Erythroblast (primary cell): ENCODE measurements at regions not wholly inside any gene's neighbourhood (a gene's known extent, or its start where the extent isn't known, plus 50 kb on each side); places are given as distances from the start of the nearest gene placed in this dataset.
"Not testable (repeated sequence)": the region's sequence is repeated elsewhere in the genome, so short reads cannot be mapped to it uniquely, and the experiment has no call there.

Experiments
- DNase-seq, 2 experiments: peaks; one replicate each; lab custom pipeline; 2025; lab: John Stamatoyannopoulos, UW
- GATA1 ChIP-seq: IDR thresholded peaks from 2 replicates; pipeline ENCODE4 v1.6.1; 2011; ENCODE audit warnings: low read depth, mild to moderate bottlenecking, control low read depth, low read length, moderate library complexity
- POLR2A ChIP-seq: IDR thresholded peaks from 2 replicates; pipeline ENCODE4 v1.6.1; 2011; ENCODE audit warnings: mild to moderate bottlenecking, low read length

DNA sequence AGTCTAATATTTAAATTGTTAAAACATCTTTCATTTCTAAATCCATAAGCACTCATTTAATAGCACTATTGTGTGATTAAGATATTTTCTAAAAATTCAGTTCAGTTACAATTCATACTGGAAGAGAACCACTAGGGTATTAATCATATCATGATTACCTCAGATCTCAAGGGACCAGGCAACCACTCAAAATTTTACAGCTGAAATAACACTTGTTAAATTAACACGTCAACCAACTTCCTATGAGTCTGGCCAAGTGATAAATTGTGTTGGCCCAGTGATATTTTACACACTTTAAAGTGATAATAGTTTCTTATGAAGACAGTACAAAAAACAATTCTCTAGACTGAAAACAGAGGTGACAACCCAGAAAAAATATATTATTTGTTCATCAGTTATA is 869.0 kb upstream of the ADGRB3 start:
- no peak for DNase-seq
- TF ChIP-seq GATA1 (no peak), POLR2A (no peak)

DNA sequence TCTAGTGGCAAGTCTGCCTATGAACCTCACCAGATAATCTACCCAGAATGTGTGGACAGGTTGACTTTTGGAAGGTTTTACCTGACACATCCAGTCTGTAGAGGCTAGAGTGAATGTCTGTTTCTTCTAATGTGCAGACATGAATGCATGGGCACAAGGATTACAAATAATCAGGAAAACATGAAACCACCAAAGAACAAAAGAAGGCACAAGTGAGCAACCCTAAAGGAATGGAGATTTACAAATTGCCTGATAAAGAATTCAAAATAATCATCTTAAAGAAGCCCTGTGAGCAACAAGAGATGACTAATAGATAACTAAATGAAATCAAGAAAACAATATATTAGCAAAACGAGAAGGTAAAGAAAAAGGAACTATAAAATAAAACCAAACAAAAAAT is 876.1 kb upstream of the ADGRB3 start:
- no peak for DNase-seq
- no peak for TF ChIP-seq POLR2A
- no peak for TF ChIP-seq GATA1

DNA sequence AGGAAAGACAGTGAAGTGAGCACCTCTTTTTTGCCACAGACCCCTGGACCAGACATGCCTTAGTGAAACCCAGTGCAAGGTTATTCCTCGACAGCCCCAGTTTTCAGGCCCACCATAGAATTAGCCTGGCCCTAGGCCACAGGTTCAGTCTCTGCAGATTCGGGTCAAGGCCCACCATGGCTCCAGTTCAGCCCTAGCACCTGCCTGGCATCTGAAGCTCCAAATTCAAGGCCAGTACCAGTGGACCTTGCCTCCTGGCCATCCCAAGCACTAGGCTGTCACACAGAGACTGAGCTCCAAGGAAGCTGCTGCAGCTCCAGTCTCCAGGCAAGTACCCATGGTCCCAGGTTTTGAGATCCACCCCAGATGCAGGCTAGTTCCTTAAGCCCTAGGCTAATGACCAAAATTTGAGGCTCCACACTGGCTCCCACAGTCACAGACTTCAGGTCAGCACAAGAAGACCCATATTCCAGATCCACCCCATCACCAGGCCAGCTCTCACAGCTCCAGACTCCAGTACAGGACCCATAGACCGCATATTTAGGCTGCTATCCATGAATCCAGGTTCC is 877.5 kb upstream of the ADGRB3 start:
- no peak for DNase-seq
- TF ChIP-seq GATA1 (no peak), POLR2A (no peak)

DNA sequence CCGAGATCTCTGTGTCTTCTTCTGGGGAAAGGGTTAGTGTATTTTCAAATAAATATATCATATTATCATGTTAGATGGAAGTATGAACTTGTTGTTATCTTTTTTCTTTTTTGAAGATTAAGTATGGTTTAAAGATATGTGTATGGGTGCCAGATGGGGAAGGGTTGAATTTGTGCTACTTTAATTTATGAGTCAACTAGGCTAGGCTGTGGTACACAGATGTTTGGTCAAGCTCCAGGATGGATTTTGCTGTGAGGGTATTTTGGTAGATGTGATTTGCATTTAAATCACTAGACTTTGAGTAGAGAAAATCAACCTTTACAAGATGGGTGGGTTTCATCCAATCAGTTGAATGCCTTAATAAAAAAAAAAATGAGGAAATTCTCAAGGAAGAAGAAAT is 886.6 kb upstream of the ADGRB3 start:
- TF ChIP-seq POLR2A = no peak
- TF ChIP-seq GATA1 = no peak
- no peak for DNase-seq

DNA sequence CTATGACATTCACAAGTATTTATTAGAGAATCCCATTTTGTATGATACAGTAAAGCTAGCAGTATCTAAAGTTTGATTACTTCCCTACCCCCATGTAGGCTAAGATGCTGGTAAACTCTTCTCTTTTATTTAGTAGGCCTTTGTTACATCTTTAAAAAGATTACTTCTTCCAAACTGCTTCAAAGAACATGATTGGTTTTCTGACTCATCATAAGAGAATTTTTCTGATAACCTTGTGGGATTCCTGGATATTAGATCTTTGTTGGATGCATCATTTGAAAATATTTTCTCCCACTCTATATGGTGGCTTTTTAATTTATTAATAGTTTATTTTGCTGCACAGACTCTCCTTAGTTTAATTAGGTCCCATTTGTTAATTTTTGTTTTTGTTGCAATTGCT is 898.3 kb upstream of the ADGRB3 start:
- TF ChIP-seq GATA1 (no peak), POLR2A (no peak)
- no peak for DNase-seq

DNA sequence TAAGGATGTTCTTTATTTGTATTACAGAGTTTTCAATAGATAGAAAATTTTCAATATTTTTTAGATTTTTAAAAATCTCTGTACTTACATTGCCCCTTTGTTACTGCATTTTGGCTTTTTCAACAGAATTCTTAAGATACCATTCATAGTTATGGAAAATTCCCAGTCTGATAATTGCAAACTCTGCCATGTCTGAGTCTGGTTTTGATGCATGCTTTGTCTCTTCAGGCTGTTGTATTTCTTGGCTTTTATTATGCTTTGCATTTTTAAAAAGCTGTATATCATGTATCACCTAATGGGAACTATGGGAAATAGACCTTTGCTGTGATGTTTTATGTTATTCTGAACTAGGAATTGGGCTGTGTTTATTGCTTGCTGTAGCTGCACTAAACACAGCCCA is 898.9 kb upstream of the ADGRB3 start:
- TF ChIP-seq POLR2A (no peak), GATA1 (no peak)
- no peak for DNase-seq

DNA sequence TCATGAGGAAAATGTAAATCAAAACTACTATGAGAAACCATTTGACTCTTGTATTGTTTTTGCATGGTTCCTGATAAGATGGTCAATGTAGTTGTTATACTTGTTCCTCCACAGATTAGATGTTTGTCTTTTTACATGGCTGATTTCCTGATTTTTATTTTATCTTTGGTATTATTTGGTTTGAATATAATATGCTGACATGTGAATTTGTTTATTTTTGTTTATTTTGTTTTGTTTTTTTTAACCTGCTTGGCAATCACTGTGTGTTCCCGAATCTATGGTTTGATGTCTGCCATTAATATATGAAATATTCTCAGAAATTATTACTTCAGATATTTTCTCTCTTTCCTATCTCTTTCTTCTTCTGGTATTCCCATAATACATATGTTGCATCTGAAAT is 899.5 kb upstream of the ADGRB3 start:
- DNase-seq = no peak
- no peak for TF ChIP-seq GATA1
- no peak for TF ChIP-seq POLR2A

DNA sequence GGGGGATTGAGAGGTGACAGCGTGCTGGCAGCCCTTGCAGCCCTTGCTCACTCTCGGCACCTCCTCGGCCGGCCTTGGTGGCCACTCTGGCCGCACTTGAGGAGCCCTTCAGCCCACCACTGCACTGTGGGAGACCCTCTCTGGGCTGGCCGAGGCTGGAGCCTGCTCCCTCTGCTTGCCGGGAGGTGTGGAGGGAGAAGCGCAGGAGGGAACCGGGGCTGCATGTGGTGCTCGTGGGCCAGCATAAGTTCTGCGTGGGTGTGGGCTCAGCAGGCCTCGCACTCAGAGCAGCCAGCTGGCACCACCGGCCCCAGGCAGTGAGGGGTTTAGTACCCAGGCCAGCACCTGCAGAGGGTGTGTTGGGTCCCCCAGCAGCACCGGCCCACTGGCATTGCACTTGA is 912.2 kb upstream of the ADGRB3 start:
- no peak for DNase-seq
- no peak for TF ChIP-seq POLR2A
- no peak for TF ChIP-seq GATA1

DNA sequence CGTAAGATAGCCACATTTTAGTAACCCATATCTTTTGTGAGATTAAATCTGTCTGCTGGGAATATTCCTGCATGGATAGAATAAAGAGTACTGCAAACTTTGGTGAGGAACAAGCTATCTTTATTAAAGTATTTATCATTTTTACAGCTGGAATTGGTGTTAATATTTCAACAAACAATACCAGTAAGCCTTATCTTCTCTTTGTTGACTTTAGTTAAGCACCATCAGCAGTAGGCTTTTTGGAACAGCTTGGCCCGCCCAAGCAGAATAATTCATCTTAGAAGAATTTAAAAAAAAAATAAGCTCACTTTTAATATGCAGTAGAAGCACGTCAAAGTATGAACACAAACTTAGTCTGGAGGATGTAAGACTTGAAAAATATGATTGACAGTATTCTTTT is 917.8 kb upstream of the ADGRB3 start:
- DNase-seq = no peak

DNA sequence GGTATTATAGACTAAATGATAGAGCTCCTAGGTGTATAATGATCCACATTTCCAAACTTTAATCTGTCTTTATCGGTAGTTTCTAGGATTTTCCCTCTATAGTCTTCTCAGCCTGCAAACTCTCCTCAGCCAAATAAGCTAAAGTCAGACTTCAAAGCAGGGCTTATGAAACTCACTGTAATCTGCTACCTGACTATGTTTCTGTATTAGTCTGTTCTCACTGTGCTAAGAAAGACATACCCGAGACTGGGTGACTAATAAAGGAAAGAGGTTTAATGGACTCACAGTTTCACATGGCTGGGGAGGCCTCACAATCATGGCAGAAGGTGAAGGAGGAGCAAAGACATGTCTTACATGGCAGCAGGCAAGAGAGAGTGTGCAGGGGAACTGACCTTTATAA is 928.7 kb upstream of the ADGRB3 start:
- DNase-seq = no peak
- TF ChIP-seq POLR2A (no peak), GATA1 (no peak)

More for the DNA sequence above, 917.8 kb upstream of the ADGRB3 start:
- TF ChIP-seq POLR2A = no peak
- TF ChIP-seq GATA1 = no peak

DNA sequence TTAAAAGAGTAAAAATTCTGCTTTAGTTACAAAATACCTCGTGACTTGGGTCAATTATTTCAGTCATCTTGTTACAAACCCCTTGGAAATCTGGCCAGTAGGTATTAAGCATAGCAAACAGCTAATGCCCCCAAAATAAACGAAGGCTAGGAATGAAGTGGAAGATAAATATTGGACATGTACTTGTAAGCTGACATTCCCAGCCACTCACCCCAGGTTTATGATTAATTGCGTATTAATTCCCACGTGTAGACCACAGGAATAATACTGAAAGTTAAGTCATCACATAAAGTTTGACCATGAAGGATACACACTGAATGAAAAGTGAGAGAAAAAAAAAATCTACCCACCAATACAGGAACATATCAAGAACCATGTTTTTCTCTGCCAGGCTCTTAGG is 936.5 kb upstream of the ADGRB3 start:
- no peak for TF ChIP-seq GATA1
- no peak for TF ChIP-seq POLR2A

DNA sequence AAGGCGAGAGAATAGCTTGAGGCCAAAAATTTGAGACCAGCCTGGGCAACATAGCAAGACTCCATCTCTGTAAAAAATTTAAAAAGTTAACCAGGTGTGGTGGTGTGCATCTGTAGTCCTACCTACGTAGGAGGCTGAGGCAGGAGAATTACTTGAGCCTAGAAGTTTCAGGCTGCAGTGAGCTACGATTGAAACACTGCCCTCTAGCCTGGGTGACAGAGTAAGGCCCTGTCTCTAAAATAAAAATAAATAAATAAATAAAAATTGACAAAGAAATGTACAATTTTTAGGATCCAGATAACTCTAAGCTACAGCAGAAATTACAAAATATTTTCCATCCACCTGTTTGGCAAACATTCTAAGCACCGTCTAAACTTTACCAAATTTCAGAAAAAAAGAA is 941.0 kb upstream of the ADGRB3 start:
- no peak for DNase-seq
- TF ChIP-seq GATA1 (no peak), POLR2A (no peak)

More for the DNA sequence above, 936.5 kb upstream of the ADGRB3 start:
- DNase-seq = no peak

DNA sequence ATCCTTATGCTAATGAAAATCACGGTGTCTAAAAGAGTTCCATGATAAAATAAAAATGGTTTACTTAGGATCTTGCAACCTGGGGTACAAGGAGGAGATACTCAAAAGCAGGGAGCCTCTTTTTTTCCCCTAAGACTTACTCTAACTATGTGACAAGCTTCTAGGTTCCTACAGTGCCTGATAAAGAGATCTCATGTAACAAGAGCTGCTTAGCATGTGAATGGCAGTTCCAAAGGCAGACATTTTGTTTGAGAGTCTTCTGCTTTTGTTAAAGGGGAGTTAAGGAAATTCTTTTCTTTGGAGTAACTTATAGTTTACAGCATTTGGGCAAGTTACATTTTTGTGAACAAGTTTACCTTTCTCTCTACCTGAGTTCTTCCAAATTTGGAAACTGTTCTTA is 945.8 kb upstream of the ADGRB3 start:
- TF ChIP-seq GATA1 = no peak
- TF ChIP-seq POLR2A = no peak
- no peak for DNase-seq

DNA sequence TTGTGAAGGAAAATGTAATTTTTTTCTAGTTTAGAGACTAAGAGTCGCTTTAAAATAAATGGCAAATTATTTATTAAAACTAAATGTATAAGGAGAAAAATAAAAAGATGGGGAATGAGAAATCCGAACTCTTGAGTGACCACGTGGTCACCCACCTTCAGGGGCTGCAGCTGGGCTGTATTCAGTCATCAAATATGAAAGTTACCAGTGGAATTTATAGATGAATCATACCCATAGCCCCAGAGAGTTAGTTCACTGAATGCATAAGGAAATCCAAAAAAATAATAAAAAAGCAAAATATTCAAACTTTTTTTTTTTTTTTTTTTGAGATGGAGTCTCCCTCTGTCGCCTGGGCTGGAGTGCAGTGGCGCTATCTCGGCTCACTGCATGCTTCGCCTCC is 947.7 kb upstream of the ADGRB3 start:
- no peak for DNase-seq
- TF ChIP-seq POLR2A (no peak), GATA1 (no peak)

DNA sequence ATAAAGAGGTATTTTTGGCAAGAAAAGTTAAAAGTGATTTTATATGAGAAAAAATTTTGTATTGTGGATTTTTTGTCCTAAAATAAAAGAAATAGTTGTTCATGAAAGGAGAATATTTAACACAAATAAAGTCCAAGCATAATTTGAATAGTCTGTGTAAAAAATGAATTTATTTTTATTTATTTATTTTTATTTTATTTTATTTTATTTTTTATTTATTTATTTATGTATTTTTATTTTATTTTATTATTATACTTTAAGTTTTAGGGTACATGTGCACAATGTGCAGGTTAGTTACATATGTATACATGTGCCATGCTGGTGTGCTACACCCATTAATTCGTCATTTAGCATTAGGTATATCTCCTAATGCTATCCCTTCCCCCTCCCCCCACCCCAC is 948.9 kb upstream of the ADGRB3 start:
- DNase-seq = not testable (repeated sequence)

DNA sequence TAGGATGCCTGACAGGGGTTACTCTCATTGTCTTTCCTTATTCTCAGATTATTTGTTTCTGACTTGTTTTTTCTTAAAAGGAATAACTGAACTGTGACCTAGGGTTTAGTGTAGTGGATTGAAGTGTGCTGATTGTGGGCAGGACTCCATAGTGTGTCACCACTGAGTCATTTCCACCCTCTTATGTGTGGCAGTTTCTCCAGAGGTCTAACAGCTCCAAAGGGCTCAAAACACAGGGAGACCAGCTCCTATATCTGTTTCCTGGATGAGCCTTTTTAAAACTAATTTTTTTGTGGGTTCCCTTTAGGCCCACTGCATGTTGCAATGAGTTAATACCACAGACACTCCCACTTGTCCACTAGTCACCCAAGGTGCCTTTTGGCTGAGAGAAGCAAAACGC is 951.1 kb upstream of the ADGRB3 start:
- TF ChIP-seq GATA1 (no peak), POLR2A (no peak)
- DNase-seq = no peak

DNA sequence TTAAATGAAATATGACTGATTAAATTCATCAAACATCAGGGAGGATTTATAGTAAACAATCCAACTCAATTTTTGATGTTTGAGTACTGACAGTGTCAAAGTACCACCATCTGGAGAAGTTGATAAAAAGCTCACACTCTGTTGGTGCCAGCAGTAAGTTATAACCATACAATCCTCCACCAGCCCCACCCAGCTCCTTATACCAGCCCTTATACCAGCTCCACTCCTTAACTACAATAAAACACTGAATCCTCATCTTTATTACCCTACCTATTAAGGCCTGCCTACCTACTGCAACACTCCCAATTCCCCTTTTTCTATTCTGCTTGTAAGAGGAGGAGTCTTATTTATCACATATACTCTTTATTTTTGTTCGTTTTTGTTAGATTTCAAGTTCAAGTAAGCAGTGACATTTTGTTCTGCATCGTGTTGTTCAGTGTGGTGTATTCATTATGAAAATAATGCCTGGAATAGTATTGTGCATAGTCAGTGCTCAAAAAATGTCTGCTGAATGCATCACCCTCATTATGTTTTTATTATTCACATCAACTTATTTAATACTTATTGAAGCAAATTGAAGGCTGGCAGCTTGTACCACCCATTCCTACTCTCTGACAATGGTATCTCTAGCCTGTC is 954.7 kb upstream of the ADGRB3 start:
- TF ChIP-seq GATA1 = no peak
- no peak for TF ChIP-seq POLR2A
- no peak for DNase-seq
